Retinal pigment epithelial cell (primary cell): ENCODE measurements at regions not wholly inside any gene's neighbourhood (a gene's known extent, or its start where the extent isn't known, plus 50 kb on each side); places are given as distances from the start of the nearest gene placed in this dataset.

Experiments used
- DNase-seq: peaks from one replicate; pipeline ENCODE4 v3.0.0-alpha.2; 2010; ENCODE audit warnings: low read depth
- H3K4me3 ChIP-seq: 2 replicates; pipeline ENCODE4 v1.5.1; 2011; ENCODE audit warnings: mild to moderate bottlenecking, low read length, control low read depth, moderate library complexity
- CTCF ChIP-seq: conservative IDR thresholded peaks from 2 replicates; pipeline ENCODE4 v1.5.1; 2011; ENCODE audit warnings: low read depth, low read length, control low read depth, inconsistent platforms

GRCh38 chr1:219833214-219833815, 95.0 kb downstream of the SLC30A10 start:
- H3K4me3 ChIP-seq = no peak overlapping the region
- TF ChIP-seq CTCF = no peak
- no peak for DNase-seq

GRCh38 chr1:219826290-219826689, 102.1 kb downstream of the SLC30A10 start:
- no peak for DNase-seq
- TF ChIP-seq CTCF = no peak
- H3K4me3 ChIP-seq = no peak overlapping the region

GRCh38 chr1:219825355-219825754, 103.0 kb downstream of the SLC30A10 start:
- no peak for DNase-seq

GRCh38 chr1:219824338-219824737, 104.0 kb downstream of the SLC30A10 start:
- no peak for DNase-seq

More at GRCh38 chr1:219825355-219825754, 103.0 kb downstream of the SLC30A10 start:
- no peak for TF ChIP-seq CTCF
- H3K4me3 ChIP-seq = no peak overlapping the region

GRCh38 chr1:219820551-219820950, 107.8 kb downstream of the SLC30A10 start:
- TF ChIP-seq CTCF = no peak
- H3K4me3 ChIP-seq = no peak overlapping the region
- DNase-seq = no peak

More at GRCh38 chr1:219824338-219824737, 104.0 kb downstream of the SLC30A10 start:
- no peak for TF ChIP-seq CTCF
- no peak overlapping the region for H3K4me3 ChIP-seq

GRCh38 chr1:219817914-219818313, 110.4 kb downstream of the SLC30A10 start:
- DNase-seq = no peak
- no peak overlapping the region for H3K4me3 ChIP-seq
- TF ChIP-seq CTCF = no peak

- TF ChIP-seq CTCF = no peak
- DNase-seq = no peak
- H3K4me3 ChIP-seq = no peak overlapping the region
Observed at GRCh38 chr1:219813294-219813693, 115.1 kb downstream of the SLC30A10 start.
